SK-N-SH (cell line): ENCODE measurements at regions not wholly inside any gene's neighbourhood (a gene's known extent, or its start where the extent isn't known, plus 50 kb on each side); places are given as distances from the start of the nearest gene placed in this dataset.

Experiments used
- CTCF ChIA-PET: fragments of 300-600, 350-600 bp; formaldehyde crosslinking; extraction: SDS; loops from one replicate; lab custom pipeline; 2021; lab: Yijun Ruan, JAX
- POLR2A ChIA-PET: fragments of 350-600 bp; sonication (Branson Sonifier 250); formaldehyde crosslinking; extraction: SDS; loops from one replicate; lab custom pipeline; 2020; ENCODE audit warnings: antibody characterized with exemption, inconsistent platforms; lab: Yijun Ruan, JAX
- DNase-seq: peaks from one replicate; pipeline ENCODE4 v3.0.0; 2012
- H2AFZ ChIP-seq: fragments of 200-600 bp; sonication (generic); 2 replicates; pipeline ENCODE4 v1.8.1; 2016; ENCODE audit warnings: antibody characterized with exemption, mild to moderate bottlenecking, low read depth
- H3F3A ChIP-seq: fragments of 200-600 bp; sonication (generic); replicated peaks from 2 replicates; pipeline ENCODE3; 2016; ENCODE audit warnings: antibody characterized with exemption, mild to moderate bottlenecking; ENCODE audit not compliant: insufficient read depth
- H3K27ac ChIP-seq, 2 experiments: fragments of 200-500 bp in 1 of 2; fragments of 200-600 bp in 1 of 2; sonication (Bioruptor generic) in 1 of 2; sonication (generic), shearing (Covaris generic) in 1 of 2; 2 replicates each; pipeline versions ENCODE4 v1.5.1 to v1.6.1; 2014 to 2016; ENCODE audit warnings: low read depth in 2 of 2, inconsistent platforms in 1 of 2, low read length in 1 of 2, mild to moderate bottlenecking in 1 of 2, mixed read lengths in 1 of 2
- H3K27me3 ChIP-seq: fragments of 200-600 bp; sonication (generic), shearing (Covaris generic); 2 replicates; pipeline ENCODE4 v1.6.1; 2016; ENCODE audit warnings: mixed run types; ENCODE audit not compliant: insufficient read depth
- H3K36me3 ChIP-seq, 2 experiments: fragments of 200-500 bp in 1 of 2; fragments of 200-600 bp in 1 of 2; sonication (Bioruptor generic) in 1 of 2; sonication (generic) in 1 of 2; replicated peaks in 1 of 2; 2 replicates each; pipeline versions ENCODE3 to v1.5.1; 2014 to 2016; ENCODE audit warnings: low read length in 1 of 2, mild to moderate bottlenecking in 1 of 2; ENCODE audit not compliant: insufficient read depth in 2 of 2, control insufficient read depth in 1 of 2
- H3K4me1 ChIP-seq, 2 experiments: fragments of 200-500 bp in 1 of 2; fragments of 200-600 bp in 1 of 2; sonication (Bioruptor generic) in 1 of 2; sonication (generic), shearing (Covaris generic) in 1 of 2; 2 replicates each; pipeline versions ENCODE4 v1.5.1 to v1.6.1; 2014 to 2016; ENCODE audit warnings: low read depth in 1 of 2, low read length in 1 of 2, mixed run types in 1 of 2; ENCODE audit not compliant: insufficient read depth in 2 of 2, control insufficient read depth in 1 of 2
- H3K4me2 ChIP-seq: fragments of 200-600 bp; sonication (generic), shearing (Covaris generic); 2 replicates; pipeline ENCODE4 v1.6.1; 2017; ENCODE audit warnings: mixed run types
- H3K4me3 ChIP-seq, 2 experiments: fragments of 200-500 bp in 1 of 2; fragments of 200-600 bp in 1 of 2; sonication (Bioruptor generic) in 1 of 2; sonication (generic), shearing (Covaris generic) in 1 of 2; 2 replicates each; pipeline versions ENCODE4 v1.5.1 to v1.8.1; 2014 to 2016; ENCODE audit warnings: low read depth in 2 of 2, inconsistent platforms in 1 of 2, low read length in 1 of 2, mild to moderate bottlenecking in 1 of 2, mixed read lengths in 1 of 2, moderate library complexity in 1 of 2
- H3K79me2 ChIP-seq: fragments of 200-600 bp; sonication (generic); 2 replicates; pipeline ENCODE4 v1.8.1; 2017; ENCODE audit warnings: mild to moderate bottlenecking; ENCODE audit not compliant: insufficient read depth
- H3K9ac ChIP-seq: fragments of 200-600 bp; sonication (generic); 2 replicates; pipeline ENCODE4 v1.6.1; 2017; ENCODE audit warnings: mixed run types
- H3K9me2 ChIP-seq: fragments of 200-600 bp; sonication (generic); 2 replicates; pipeline ENCODE4 v1.6.1; 2017; ENCODE audit warnings: mixed run types
- H3K9me3 ChIP-seq: fragments of 200-600 bp; sonication (generic); 2 replicates; pipeline ENCODE4 v1.6.1; 2017; ENCODE audit warnings: mixed run types, mild to moderate bottlenecking, moderate library complexity
- H4K20me1 ChIP-seq: fragments of 200-600 bp; sonication (generic); 2 replicates; pipeline ENCODE4 v1.6.1; 2017; ENCODE audit warnings: mild to moderate bottlenecking, mixed run types; ENCODE audit not compliant: insufficient read depth
- FOXJ3 ChIP-seq: sonication (generic); formaldehyde crosslinking; IDR thresholded peaks from 2 replicates; pipeline ENCODE4 v1.5.1; 2020; ENCODE audit warnings: mild to moderate bottlenecking, missing genetic modification reagents
- FOXM1 ChIP-seq: IDR thresholded peaks from 2 replicates; pipeline ENCODE4 v1.4.0; 2012; ENCODE audit warnings: low read depth, mild to moderate bottlenecking
- JUND ChIP-seq: IDR thresholded peaks from 2 replicates; pipeline ENCODE4 v1.4.0; 2012
- MAX ChIP-seq: IDR thresholded peaks from 2 replicates; pipeline ENCODE4 v1.4.0; 2012; ENCODE audit warnings: low read depth
- MXI1 ChIP-seq: IDR thresholded peaks from 2 replicates; pipeline ENCODE4 v1.6.1; 2012; ENCODE audit warnings: mild to moderate bottlenecking, low read depth, low read length, improper control_type of control experiment
- RAD21 ChIP-seq: IDR thresholded peaks from 2 replicates; pipeline ENCODE4 v1.6.1; 2012; ENCODE audit warnings: mild to moderate bottlenecking, low read length
- RCOR1 ChIP-seq: fragments of 150-350 bp; IDR thresholded peaks from 2 replicates; pipeline ENCODE4 v1.6.1; 2017; ENCODE audit warnings: antibody characterized with exemption, low read length
- REST ChIP-seq: IDR thresholded peaks from 2 replicates; pipeline ENCODE4 v1.6.1; 2012; ENCODE audit warnings: mild to moderate bottlenecking, low read depth, low read length, moderate library complexity
- TAF1 ChIP-seq: IDR thresholded peaks from 2 replicates; pipeline ENCODE4 v1.6.1; 2012; ENCODE audit warnings: low read depth, mild to moderate bottlenecking, low read length, moderate library complexity, borderline replicate concordance
- USF1 ChIP-seq: IDR thresholded peaks from 2 replicates; pipeline ENCODE4 v1.4.0; 2012; ENCODE audit warnings: low read depth, borderline replicate concordance
- YY1 ChIP-seq: IDR thresholded peaks from 2 replicates; pipeline ENCODE4 v1.4.0; 2012; ENCODE audit warnings: low read depth, mild to moderate bottlenecking
- WGBS: methylation state at CpG from one replicate; pipeline ENCODE4 v1.1.6; 2017; ENCODE audit warnings: low lambda C conversion rate; 5-methylcytosine and 5-hydroxymethylcytosine counted together
- TF ChIP-seq, protein P1 (sequence below): IDR thresholded peaks from 2 replicates; pipeline ENCODE4; 2012
- TF ChIP-seq, protein P2 (sequence below): fragments of 200-600 bp; sonication (generic); IDR thresholded peaks from 2 replicates; pipeline ENCODE4 v1.6.1; 2017; ENCODE audit warnings: antibody characterized with exemption, mild to moderate bottlenecking, moderate library complexity

GRCh38 chr1:193457676-193458075 is 271.3 kb upstream of the B3GALT2 start:
- DNase-seq, result no peak
- no peaks in the 10 kb centered on the region for H3K9me2 ChIP-seq
- H3K27ac ChIP-seq, result peak overlapping the region in 1 of 2 experiments; percentile 72; a peak in 1 of 4 replicates
- H3K36me3 ChIP-seq, result no peaks in the 10 kb centered on the region
- H3K27me3 ChIP-seq, result no peaks in the 10 kb centered on the region
- ChIA-PET POLR2A (no interaction called here), CTCF (no interaction called here)
- peaks cover 0 to 5% of the 10 kb centered on the region in 2 experiments; a peak in 1 of 4 replicates for H3K4me1 ChIP-seq
- no peak overlapping the region; the same call in 1 of the 2 replicates for H2AFZ ChIP-seq
- no peaks in the 10 kb centered on the region for H3K79me2 ChIP-seq
- H3K9me3 ChIP-seq, result no peaks in the 10 kb centered on the region
- H4K20me1 ChIP-seq, result no peaks in the 10 kb centered on the region
- WGBS, result 24% methylated on average over 9 of the region's 9 CpGs
- TF ChIP-seq RAD21 (no peak), JUND (no peak), RCOR1 (no peak)
- TF ChIP-seq, protein P1, sequence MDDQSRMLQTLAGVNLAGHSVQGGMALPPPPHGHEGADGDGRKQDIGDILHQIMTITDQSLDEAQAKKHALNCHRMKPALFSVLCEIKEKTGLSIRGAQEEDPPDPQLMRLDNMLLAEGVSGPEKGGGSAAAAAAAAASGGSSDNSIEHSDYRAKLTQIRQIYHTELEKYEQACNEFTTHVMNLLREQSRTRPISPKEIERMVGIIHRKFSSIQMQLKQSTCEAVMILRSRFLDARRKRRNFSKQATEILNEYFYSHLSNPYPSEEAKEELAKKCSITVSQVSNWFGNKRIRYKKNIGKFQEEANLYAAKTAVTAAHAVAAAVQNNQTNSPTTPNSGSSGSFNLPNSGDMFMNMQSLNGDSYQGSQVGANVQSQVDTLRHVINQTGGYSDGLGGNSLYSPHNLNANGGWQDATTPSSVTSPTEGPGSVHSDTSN, result peak; percentile 38; the same call in 1 of the 2 replicates
- peak overlapping the region in 1 of 2 experiments; percentile 9; a peak in 1 of 4 replicates for H3K4me3 ChIP-seq
- H3F3A ChIP-seq, result no peaks in the 10 kb centered on the region
- H3K4me2 ChIP-seq, result 0 out of 2 replicates have a peak overlapping the region, but pooled peaks have one; percentile 16
- no peak overlapping the region for H3K9ac ChIP-seq

DNA sequence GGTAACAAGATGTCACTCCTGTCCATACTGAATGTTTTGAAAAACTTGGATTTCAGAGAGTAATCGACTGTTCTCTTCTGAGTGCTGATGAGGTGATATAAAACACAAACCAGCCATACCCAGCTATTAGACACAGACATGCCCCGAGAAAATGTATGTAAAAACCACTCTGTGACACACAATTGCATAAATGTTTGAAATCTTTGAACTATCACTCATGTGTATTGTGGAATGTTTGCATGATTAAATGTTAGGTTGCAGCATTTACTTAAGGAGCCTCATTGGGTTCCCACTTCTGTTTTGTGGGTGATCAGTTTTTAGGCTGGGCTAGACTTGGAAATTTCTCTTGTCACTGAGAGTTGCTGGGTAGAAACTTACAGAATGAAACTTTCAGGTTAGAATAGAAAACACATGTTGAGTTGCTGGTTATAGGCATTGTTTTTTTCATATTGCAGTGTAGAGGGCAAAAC is 270.4 kb upstream of the B3GALT2 start:
- H3K9me3 ChIP-seq, result no peaks in the 10 kb centered on the region
- no peaks in the 10 kb centered on the region for H4K20me1 ChIP-seq
- H3K4me2 ChIP-seq, result 0 out of 2 replicates have a peak overlapping the region, but pooled peaks have one; percentile 16
- H3K9ac ChIP-seq, result no peak overlapping the region
- CTCF ChIA-PET, result no interaction called here
- H2AFZ ChIP-seq, result no peak overlapping the region; the same call in 1 of the 2 replicates
- POLR2A ChIA-PET, result no interaction called here
- H3F3A ChIP-seq, result no peaks in the 10 kb centered on the region
- no peaks in the 10 kb centered on the region for H3K79me2 ChIP-seq
- no peaks in the 10 kb centered on the region; a peak in 1 of 4 replicates for H3K4me1 ChIP-seq
- no peak for DNase-seq
- H3K27me3 ChIP-seq, result no peaks in the 10 kb centered on the region
- H3K27ac ChIP-seq, result peak overlapping the region in 1 of 2 experiments; percentile 72; a peak in 1 of 4 replicates
- TF ChIP-seq MAX (no peak), USF1 (no peak), MXI1 (no peak), REST (no peak), YY1 (no peak), JUND (no peak), TAF1 (no peak), RAD21 (no peak), FOXJ3 (CRISPR knock-in tag) (no peak), FOXM1 (no peak)
- TF ChIP-seq, protein P1, result no peak
- TF ChIP-seq, protein P2, sequence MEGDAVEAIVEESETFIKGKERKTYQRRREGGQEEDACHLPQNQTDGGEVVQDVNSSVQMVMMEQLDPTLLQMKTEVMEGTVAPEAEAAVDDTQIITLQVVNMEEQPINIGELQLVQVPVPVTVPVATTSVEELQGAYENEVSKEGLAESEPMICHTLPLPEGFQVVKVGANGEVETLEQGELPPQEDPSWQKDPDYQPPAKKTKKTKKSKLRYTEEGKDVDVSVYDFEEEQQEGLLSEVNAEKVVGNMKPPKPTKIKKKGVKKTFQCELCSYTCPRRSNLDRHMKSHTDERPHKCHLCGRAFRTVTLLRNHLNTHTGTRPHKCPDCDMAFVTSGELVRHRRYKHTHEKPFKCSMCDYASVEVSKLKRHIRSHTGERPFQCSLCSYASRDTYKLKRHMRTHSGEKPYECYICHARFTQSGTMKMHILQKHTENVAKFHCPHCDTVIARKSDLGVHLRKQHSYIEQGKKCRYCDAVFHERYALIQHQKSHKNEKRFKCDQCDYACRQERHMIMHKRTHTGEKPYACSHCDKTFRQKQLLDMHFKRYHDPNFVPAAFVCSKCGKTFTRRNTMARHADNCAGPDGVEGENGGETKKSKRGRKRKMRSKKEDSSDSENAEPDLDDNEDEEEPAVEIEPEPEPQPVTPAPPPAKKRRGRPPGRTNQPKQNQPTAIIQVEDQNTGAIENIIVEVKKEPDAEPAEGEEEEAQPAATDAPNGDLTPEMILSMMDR, result no peak
- no peaks in the 10 kb centered on the region for H3K9me2 ChIP-seq
- H3K36me3 ChIP-seq, result no peaks in the 10 kb centered on the region
- H3K4me3 ChIP-seq, result no peak overlapping the region
- WGBS, result 9% methylated on average over 2 of the region's 2 CpGs
